ENCODE measurements at regions not wholly inside any gene's neighbourhood (a gene's known extent, or its start where the extent isn't known, plus 50 kb on each side); places are given as distances from the start of the nearest gene placed in this dataset.

DNA sequence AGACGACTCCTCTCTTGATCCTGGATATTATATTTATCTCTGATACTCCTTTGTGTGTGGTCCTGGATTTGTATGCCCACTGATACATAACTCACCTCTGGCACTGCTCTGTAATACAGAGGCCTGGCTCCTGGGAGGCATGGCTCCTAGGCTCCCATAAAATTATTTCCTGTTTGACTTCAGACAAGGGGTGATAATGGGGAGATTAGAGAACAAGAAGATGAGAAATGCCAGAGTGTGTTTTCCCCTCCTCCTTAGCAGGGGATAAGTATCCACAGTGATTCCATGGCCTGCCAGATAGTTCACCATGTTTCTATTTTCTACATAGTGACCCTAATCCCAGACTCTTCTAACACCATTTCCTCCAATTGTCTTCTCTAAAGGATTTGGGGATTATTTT lies 165.7 kb upstream of the PLSCR5 start:
- H3F3A ChIP-seq (ENCODE audit: insufficient read depth), result no peaks in the 10 kb centered on the region
- no peaks in the 10 kb centered on the region for H3K79me2 ChIP-seq (ENCODE audit: insufficient read depth, low read length)
- H3K27ac ChIP-seq (ENCODE audit: low read depth, low read length), result no peak overlapping the region
- H2AFZ ChIP-seq (ENCODE audit: low read depth, low read length, severe bottlenecking), result no peak overlapping the region
- H4K20me1 ChIP-seq (ENCODE audit: low read depth, low read length), result no peaks in the 10 kb centered on the region
- H3K9me2 ChIP-seq (replicated peaks; ENCODE audit: insufficient read depth, low read length), result no peaks in the 10 kb centered on the region
- H3K27me3 ChIP-seq (ENCODE audit: low read length), result no peaks in the 10 kb centered on the region
- H3K4me3 ChIP-seq (ENCODE audit: insufficient read depth, low read length, poor library complexity, severe bottlenecking), result no peak overlapping the region
- H3K36me3 ChIP-seq (ENCODE audit: low read length), result no peaks in the 10 kb centered on the region
- H3K4me2 ChIP-seq (ENCODE audit: low read depth, low read length, poor library complexity, severe bottlenecking), result no peak overlapping the region
- H3K9me3 ChIP-seq (ENCODE audit: insufficient read depth, low read length), result no peaks in the 10 kb centered on the region
- no peak overlapping the region for H3K9ac ChIP-seq (ENCODE audit: low read length)
- TF ChIP-seq, protein P1, sequence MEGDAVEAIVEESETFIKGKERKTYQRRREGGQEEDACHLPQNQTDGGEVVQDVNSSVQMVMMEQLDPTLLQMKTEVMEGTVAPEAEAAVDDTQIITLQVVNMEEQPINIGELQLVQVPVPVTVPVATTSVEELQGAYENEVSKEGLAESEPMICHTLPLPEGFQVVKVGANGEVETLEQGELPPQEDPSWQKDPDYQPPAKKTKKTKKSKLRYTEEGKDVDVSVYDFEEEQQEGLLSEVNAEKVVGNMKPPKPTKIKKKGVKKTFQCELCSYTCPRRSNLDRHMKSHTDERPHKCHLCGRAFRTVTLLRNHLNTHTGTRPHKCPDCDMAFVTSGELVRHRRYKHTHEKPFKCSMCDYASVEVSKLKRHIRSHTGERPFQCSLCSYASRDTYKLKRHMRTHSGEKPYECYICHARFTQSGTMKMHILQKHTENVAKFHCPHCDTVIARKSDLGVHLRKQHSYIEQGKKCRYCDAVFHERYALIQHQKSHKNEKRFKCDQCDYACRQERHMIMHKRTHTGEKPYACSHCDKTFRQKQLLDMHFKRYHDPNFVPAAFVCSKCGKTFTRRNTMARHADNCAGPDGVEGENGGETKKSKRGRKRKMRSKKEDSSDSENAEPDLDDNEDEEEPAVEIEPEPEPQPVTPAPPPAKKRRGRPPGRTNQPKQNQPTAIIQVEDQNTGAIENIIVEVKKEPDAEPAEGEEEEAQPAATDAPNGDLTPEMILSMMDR (IDR thresholded peaks at IDR 0.05; ENCODE audit: insufficient read depth, low read length, poor library complexity, severe bottlenecking), result no peak
- TF ChIP-seq EZH2phosphoT487 (conservative IDR thresholded peaks at IDR 0.05; ENCODE audit: low read length), result no peak

DNA sequence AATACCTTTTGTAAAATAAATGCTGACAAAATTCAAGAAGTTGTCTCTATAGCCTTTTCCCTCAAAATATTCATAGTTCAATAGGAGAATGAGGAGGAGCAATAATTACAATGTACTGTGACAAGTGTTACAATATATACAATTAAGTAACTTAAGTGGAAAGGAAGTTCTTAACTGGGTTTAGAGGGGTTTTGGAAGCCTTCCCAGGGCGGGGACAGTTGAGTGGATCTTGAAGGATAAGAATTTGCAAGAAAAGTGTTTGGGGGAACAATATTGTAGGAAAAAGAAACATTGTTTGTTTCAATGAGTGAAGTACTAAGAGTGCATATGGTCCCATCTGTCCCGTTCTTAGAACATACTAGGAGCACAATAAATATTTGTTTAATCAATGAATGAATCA lies 165.2 kb upstream of the PLSCR5 start:
- no peak overlapping the region for H3K4me2 ChIP-seq (ENCODE audit: low read depth, low read length, poor library complexity, severe bottlenecking)
- no peaks in the 10 kb centered on the region for H3K36me3 ChIP-seq (ENCODE audit: low read length)
- H3K4me3 ChIP-seq (ENCODE audit: insufficient read depth, low read length, poor library complexity, severe bottlenecking), result no peak overlapping the region
- no peaks in the 10 kb centered on the region for H3F3A ChIP-seq (ENCODE audit: insufficient read depth)
- no peak overlapping the region for H3K9ac ChIP-seq (ENCODE audit: low read length)
- H3K79me2 ChIP-seq (ENCODE audit: insufficient read depth, low read length), result no peaks in the 10 kb centered on the region
- no peaks in the 10 kb centered on the region for H3K27me3 ChIP-seq (ENCODE audit: low read length)
- H2AFZ ChIP-seq (ENCODE audit: low read depth, low read length, severe bottlenecking), result no peak overlapping the region
- H3K9me2 ChIP-seq (replicated peaks; ENCODE audit: insufficient read depth, low read length), result no peaks in the 10 kb centered on the region
- H3K9me3 ChIP-seq (ENCODE audit: insufficient read depth, low read length), result no peaks in the 10 kb centered on the region
- no peaks in the 10 kb centered on the region for H4K20me1 ChIP-seq (ENCODE audit: low read depth, low read length)
- H3K27ac ChIP-seq (ENCODE audit: low read depth, low read length), result no peak overlapping the region
- TF ChIP-seq EZH2phosphoT487 (conservative IDR thresholded peaks at IDR 0.05; ENCODE audit: low read length), result no peak
- TF ChIP-seq, protein P1 (IDR thresholded peaks at IDR 0.05; ENCODE audit: insufficient read depth, low read length, poor library complexity, severe bottlenecking), result no peak

DNA sequence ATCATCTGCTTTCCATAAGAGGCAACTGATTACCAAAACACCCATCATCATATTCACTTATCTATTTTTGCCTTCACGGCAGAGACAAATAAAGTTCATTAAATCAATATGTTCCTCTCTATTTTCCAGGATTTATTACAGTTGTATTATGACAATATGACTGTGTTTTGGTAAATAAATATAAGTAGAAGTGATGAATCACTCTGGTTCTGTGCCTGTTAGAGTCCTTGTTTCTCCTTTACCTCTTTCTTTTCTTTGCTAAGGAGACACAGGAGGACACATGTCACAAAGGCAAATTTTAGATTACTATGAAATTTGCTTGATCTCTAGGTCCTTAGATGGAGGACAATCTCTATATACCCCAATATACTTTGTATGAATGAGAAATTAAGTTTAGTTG lies 152.6 kb upstream of the PLSCR5 start:
- Histone ChIP-seq H3K27me3 (ENCODE audit: low read length) (no peaks in the 10 kb centered on the region), H3F3A (ENCODE audit: insufficient read depth) (no peaks in the 10 kb centered on the region), H3K9ac (ENCODE audit: low read length) (no peak overlapping the region), H3K4me2 (ENCODE audit: low read depth, low read length, poor library complexity, severe bottlenecking) (no peak overlapping the region), H3K4me3 (ENCODE audit: insufficient read depth, low read length, poor library complexity, severe bottlenecking) (no peak overlapping the region), H3K36me3 (ENCODE audit: low read length) (no peaks in the 10 kb centered on the region), H3K9me3 (ENCODE audit: insufficient read depth, low read length) (no peaks in the 10 kb centered on the region), H4K20me1 (ENCODE audit: low read depth, low read length) (no peaks in the 10 kb centered on the region), H3K27ac (ENCODE audit: low read depth, low read length) (no peak overlapping the region), H2AFZ (ENCODE audit: low read depth, low read length, severe bottlenecking) (no peak overlapping the region), H3K9me2 (replicated peaks; ENCODE audit: insufficient read depth, low read length) (no peaks in the 10 kb centered on the region), H3K79me2 (ENCODE audit: insufficient read depth, low read length) (no peaks in the 10 kb centered on the region)
- no peak for TF ChIP-seq EZH2phosphoT487 (conservative IDR thresholded peaks at IDR 0.05; ENCODE audit: low read length)
- TF ChIP-seq, protein P1 (IDR thresholded peaks at IDR 0.05; ENCODE audit: insufficient read depth, low read length, poor library complexity, severe bottlenecking), result no peak
